Adrenal gland (tissue), 5 donors: ENCODE measurements at regions not wholly inside any gene's neighbourhood (a gene's known extent, or its start where the extent isn't known, plus 50 kb on each side); places are given as distances from the start of the nearest gene placed in this dataset.

ENCODE experiments used
- POLR2A ChIP-seq, 2 donors: fragments of 450-650 bp; IDR thresholded peaks; one replicate each; pipeline ENCODE4 v1.6.1; 2017; ENCODE audit warnings: antibody characterized with exemption in 2 of 2, mild to moderate bottlenecking in 2 of 2, moderate library complexity in 1 of 2
- TF ChIP-seq, protein P1 (sequence below), 6 experiments: fragments of 450-650 bp in 4 of 6; fragments of 200-600 bp in 2 of 6; sonication (generic) in 1 of 6; IDR thresholded peaks; 1 replicate in 5 of 6; 2 replicates in 1 of 6; pipeline versions ENCODE4 v1.5.1 to v1.8.0; 2016 to 2021; ENCODE audit warnings: antibody characterized with exemption in 6 of 6, mild to moderate bottlenecking in 2 of 6, moderate library complexity in 1 of 6
- donor health status: DM: no; HTN: no; CAD: no.

DNA sequence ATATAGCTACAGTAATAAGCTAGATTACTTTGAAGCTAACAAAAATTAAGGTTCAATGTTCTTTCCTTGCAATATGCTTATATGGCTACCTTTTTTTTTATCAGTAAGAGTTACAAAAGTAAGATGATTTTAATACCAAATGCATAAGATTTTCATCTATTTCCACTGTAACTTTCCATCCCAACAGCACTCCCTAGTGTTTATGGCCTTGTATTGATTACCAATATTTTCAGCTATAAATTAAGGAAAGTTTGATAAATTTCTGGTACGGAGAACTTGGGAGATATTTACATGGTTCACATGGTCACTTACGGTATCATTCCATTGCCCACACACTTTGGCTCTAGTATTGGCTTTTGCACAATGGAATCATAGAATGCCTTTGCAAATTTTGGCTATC, 448.9 kb upstream of the PABPC4L start:
- TF ChIP-seq, protein P1, sequence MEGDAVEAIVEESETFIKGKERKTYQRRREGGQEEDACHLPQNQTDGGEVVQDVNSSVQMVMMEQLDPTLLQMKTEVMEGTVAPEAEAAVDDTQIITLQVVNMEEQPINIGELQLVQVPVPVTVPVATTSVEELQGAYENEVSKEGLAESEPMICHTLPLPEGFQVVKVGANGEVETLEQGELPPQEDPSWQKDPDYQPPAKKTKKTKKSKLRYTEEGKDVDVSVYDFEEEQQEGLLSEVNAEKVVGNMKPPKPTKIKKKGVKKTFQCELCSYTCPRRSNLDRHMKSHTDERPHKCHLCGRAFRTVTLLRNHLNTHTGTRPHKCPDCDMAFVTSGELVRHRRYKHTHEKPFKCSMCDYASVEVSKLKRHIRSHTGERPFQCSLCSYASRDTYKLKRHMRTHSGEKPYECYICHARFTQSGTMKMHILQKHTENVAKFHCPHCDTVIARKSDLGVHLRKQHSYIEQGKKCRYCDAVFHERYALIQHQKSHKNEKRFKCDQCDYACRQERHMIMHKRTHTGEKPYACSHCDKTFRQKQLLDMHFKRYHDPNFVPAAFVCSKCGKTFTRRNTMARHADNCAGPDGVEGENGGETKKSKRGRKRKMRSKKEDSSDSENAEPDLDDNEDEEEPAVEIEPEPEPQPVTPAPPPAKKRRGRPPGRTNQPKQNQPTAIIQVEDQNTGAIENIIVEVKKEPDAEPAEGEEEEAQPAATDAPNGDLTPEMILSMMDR (IDR thresholded peaks at IDR 0.05), result no peak
- no peak for TF ChIP-seq POLR2A (IDR thresholded peaks at IDR 0.05)
